Natural killer cell (primary cell): ENCODE measurements at regions not wholly inside any gene's neighbourhood (a gene's known extent, or its start where the extent isn't known, plus 50 kb on each side); places are given as distances from the start of the nearest gene placed in this dataset.
A peak's percentile ranks its signal among the peaks of the same experiment; 100 is the strongest.

Source experiments
- ATAC-seq, 3 donors: fragments of 150-1000 bp in 2 of 3; fragments of 200-7000 bp in 1 of 3; cut with Tn5 transposase; 1 replicate in 1 of 3; 2 replicates in 2 of 3; pipeline ENCODE4 v1.10.0; 2021; ENCODE audit warnings: mild to moderate bottlenecking in 2 of 3, moderate library complexity in 2 of 3
- DNase-seq, 2 donors: peaks; one replicate each; pipeline versions ENCODE4 v3.0.0 to v3.0.0-alpha.2; 2013 to 2021; ENCODE audit warnings: mixed read lengths in 1 of 2
- H3K27ac ChIP-seq: one replicate; pipeline ENCODE4 v1.5.1; 2013; ENCODE audit warnings: mild to moderate bottlenecking, low read length
- H3K27me3 ChIP-seq: one replicate; pipeline ENCODE4 v1.6.1; 2013; ENCODE audit warnings: low read length; ENCODE audit not compliant: control insufficient read depth, insufficient read depth
- H3K36me3 ChIP-seq: one replicate; pipeline ENCODE4 v1.6.1; 2013; ENCODE audit warnings: low read length; ENCODE audit not compliant: control insufficient read depth, insufficient read depth
- H3K4me1 ChIP-seq: one replicate; pipeline ENCODE4 v1.6.1; 2013; ENCODE audit warnings: low read length; ENCODE audit not compliant: control insufficient read depth, insufficient read depth
- H3K4me3 ChIP-seq: one replicate; pipeline ENCODE4 v1.5.1; 2013; ENCODE audit warnings: low read length
- H3K9me3 ChIP-seq: one replicate; pipeline ENCODE4 v1.6.1; 2013; ENCODE audit warnings: low read length; ENCODE audit not compliant: control insufficient read depth, insufficient read depth
- H3K27ac Mint-ChIP-seq, 2 donors: one replicate each; pipeline ENCODE4 v1.8.0; 2022; ENCODE audit warnings: mild to moderate bottlenecking in 2 of 2, mixed read lengths in 2 of 2, moderate library complexity in 1 of 2
- H3K27me3 Mint-ChIP-seq, 2 donors: one replicate each; pipeline ENCODE4 v1.8.0; 2022; ENCODE audit warnings: low read depth in 2 of 2, mixed read lengths in 2 of 2
- H3K36me3 Mint-ChIP-seq: one replicate; pipeline ENCODE4 v1.8.0; 2022; ENCODE audit warnings: mixed read lengths
- H3K4me1 Mint-ChIP-seq, 2 donors: one replicate each; pipeline ENCODE4 v1.8.0; 2022; ENCODE audit warnings: mixed read lengths in 2 of 2
- H3K4me3 Mint-ChIP-seq: one replicate; pipeline ENCODE4 v1.8.0; 2022; ENCODE audit warnings: mild to moderate bottlenecking, moderate library complexity, mixed read lengths
- H3K9me3 Mint-ChIP-seq, 2 donors: one replicate each; pipeline ENCODE4 v1.8.0; 2022; ENCODE audit warnings: mixed read lengths in 2 of 2
- WGBS: methylation state at CpG from one replicate; pipeline ENCODE4 v1.1.7; 2013; ENCODE audit warnings: missing lambda C conversion rate; ENCODE audit not compliant: insufficient coverage; 5-methylcytosine and 5-hydroxymethylcytosine counted together
- intact Hi-C: fragments of 100-400 bp; cut with micrococcal nuclease; formaldehyde crosslinking; loops from one replicate; pipeline ENCODE4 v1.14.2; 2022
- TF ChIP-seq, protein P1 (sequence below): fragments of 200-600 bp; IDR thresholded peaks from one replicate; pipeline ENCODE4 v1.8.0; 2022; ENCODE audit warnings: antibody characterized with exemption

DNA sequence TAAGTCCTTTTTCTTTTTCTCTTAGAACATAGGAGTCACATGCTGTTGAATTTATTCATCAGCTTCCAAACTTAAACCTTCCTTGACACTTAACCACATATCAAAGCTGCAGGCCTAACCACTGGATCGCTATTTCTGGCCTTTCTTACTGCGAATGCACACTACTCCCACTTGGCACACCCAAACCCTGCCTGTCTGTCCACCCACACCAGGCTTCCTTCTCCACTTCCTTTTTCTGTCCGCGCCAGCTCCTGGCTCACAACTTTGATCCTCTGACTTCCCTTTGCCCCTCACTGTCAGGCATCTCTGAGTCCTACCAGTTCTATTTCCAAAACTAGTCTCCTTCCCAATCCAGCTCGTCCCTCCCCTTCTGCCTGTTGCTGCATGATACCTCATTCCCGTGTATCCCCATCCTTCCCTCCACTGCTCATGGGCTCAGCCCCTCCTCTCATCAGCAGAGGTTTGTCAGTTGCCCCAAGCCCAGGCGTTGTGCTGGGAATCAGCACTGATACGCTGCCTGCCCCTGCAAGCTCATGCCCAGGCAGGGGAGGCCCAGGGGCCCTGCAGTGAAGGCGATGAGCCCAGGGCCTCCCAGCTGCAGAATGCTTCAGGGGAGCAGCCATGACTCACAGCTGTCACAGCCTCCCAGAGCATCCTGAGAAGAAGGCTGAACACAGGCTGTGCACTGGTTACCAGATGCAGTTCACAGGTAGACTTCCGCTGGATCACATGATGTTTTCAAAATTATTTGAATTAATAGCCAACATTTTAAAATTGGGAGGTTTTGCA lies 179.8 kb downstream of the KATNIP start:
- no peaks in the 10 kb centered on the region for H3K9me3 Mint-ChIP-seq
- intact Hi-C loops, result no loop called here
- no peaks in the 10 kb centered on the region for H3K9me3 ChIP-seq
- H3K27me3 ChIP-seq, result no peaks in the 10 kb centered on the region
- no peak overlapping the region for H3K4me3 ChIP-seq
- TF ChIP-seq, protein P1, sequence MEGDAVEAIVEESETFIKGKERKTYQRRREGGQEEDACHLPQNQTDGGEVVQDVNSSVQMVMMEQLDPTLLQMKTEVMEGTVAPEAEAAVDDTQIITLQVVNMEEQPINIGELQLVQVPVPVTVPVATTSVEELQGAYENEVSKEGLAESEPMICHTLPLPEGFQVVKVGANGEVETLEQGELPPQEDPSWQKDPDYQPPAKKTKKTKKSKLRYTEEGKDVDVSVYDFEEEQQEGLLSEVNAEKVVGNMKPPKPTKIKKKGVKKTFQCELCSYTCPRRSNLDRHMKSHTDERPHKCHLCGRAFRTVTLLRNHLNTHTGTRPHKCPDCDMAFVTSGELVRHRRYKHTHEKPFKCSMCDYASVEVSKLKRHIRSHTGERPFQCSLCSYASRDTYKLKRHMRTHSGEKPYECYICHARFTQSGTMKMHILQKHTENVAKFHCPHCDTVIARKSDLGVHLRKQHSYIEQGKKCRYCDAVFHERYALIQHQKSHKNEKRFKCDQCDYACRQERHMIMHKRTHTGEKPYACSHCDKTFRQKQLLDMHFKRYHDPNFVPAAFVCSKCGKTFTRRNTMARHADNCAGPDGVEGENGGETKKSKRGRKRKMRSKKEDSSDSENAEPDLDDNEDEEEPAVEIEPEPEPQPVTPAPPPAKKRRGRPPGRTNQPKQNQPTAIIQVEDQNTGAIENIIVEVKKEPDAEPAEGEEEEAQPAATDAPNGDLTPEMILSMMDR, result no peak
- no peak overlapping the region for H3K27ac ChIP-seq
- peaks cover 2% of the 10 kb centered on the region for H3K4me1 ChIP-seq
- no peak for ATAC-seq
- 48% methylated on average over 10 of the region's 10 CpGs for WGBS
- DNase-seq, result no peak
- H3K4me3 Mint-ChIP-seq, result no peak overlapping the region
- no peaks in the 10 kb centered on the region for H3K27me3 Mint-ChIP-seq
- H3K4me1 Mint-ChIP-seq, result peaks cover 11 to 17% of the 10 kb centered on the region in 2 donors
- H3K36me3 ChIP-seq, result peaks cover 2% of the 10 kb centered on the region
- peak overlapping the region; percentile 6 to 41 for H3K27ac Mint-ChIP-seq
- no peaks in the 10 kb centered on the region for H3K36me3 Mint-ChIP-seq

DNA sequence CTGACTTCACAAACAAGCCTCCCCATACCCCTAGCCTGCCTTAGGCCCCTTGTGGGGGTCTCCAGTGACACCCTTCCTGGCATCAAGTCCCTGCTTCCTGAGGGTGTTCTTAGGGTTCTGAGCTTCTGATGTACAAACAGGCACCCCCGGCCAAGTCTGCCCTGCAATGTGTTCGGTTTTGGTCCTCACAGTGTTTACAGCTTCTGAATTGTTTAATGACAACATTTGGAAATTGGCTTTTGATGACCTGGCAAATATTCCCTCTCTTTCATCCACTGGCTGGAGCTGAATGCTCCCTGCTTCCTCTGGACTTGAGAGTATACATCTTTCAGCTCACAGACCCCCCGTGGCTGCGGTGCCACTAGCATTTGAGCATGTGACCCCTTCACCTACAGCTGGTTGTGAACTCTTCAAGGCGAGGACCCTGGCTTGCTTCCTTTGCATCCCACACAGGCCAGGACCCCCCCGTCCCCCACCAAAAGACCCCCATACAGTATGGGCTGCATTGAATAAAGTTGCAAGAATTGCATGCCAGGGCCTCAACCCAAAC lies 180.8 kb downstream of the KATNIP start:
- no peak overlapping the region for H3K27ac ChIP-seq
- WGBS, result 88% methylated on average over 6 of the region's 6 CpGs
- H3K27me3 ChIP-seq, result no peaks in the 10 kb centered on the region
- DNase-seq (no peak), ATAC-seq (no peak)
- H3K4me3 ChIP-seq, result no peak overlapping the region
- H3K36me3 ChIP-seq, result peaks cover 2% of the 10 kb centered on the region
- Mint-ChIP-seq H3K4me3 (no peak overlapping the region), H3K27me3 (no peaks in the 10 kb centered on the region), H3K36me3 (no peaks in the 10 kb centered on the region), H3K27ac (no peak overlapping the region), H3K4me1 (peaks cover 10 to 15% of the 10 kb centered on the region in 2 donors), H3K9me3 (no peaks in the 10 kb centered on the region)
- H3K9me3 ChIP-seq, result no peaks in the 10 kb centered on the region
- no peaks in the 10 kb centered on the region for H3K4me1 ChIP-seq
- TF ChIP-seq, protein P1, result no peak
- intact Hi-C loops, result no loop called here

DNA sequence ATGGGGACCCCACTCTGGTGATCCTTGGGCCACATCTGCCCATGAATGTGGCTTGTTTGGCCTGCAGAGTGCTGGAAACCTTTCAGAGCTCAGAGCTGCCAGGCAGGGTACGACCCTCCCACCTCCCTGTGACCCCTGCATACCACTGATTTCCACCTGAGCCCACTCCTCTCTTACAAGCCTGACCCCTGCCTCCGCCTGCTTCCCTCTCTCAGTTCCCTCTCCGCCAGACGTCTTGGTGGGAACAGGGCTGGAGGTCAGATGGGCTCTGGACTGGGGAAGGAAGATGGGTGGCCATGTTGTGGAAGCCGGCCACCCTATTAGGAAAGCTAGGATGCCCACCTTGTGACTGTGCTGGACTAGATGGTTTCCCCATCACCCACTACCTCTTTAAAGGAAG lies 185.1 kb downstream of the KATNIP start:
- H3K9me3 ChIP-seq, result no peaks in the 10 kb centered on the region
- Mint-ChIP-seq H3K27me3 (no peaks in the 10 kb centered on the region), H3K9me3 (no peaks in the 10 kb centered on the region), H3K27ac (no peak overlapping the region), H3K4me1 (peaks cover 0 to 5% of the 10 kb centered on the region in 2 donors), H3K4me3 (no peak overlapping the region), H3K36me3 (peaks cover 4% of the 10 kb centered on the region)
- no peaks in the 10 kb centered on the region for H3K4me1 ChIP-seq
- DNase-seq (no peak), ATAC-seq (no peak)
- no peaks in the 10 kb centered on the region for H3K36me3 ChIP-seq
- no peak overlapping the region for H3K4me3 ChIP-seq
- no peaks in the 10 kb centered on the region for H3K27me3 ChIP-seq
- intact Hi-C loops, result no loop called here
- H3K27ac ChIP-seq, result no peak overlapping the region
- TF ChIP-seq, protein P1, result no peak
- WGBS, result 100% methylated on average over 3 of the region's 5 CpGs
